Nephron progenitor cell (in vitro differentiated cells): ENCODE measurements at regions not wholly inside any gene's neighbourhood (a gene's known extent, or its start where the extent isn't known, plus 50 kb on each side); places are given as distances from the start of the nearest gene placed in this dataset.
"Not testable (repeated sequence)": the region's sequence is repeated elsewhere in the genome, so short reads cannot be mapped to it uniquely, and the experiment has no call there.

Source experiments
- DNase-seq: peaks from one replicate; pipeline ENCODE4 v3.0.0; 2021
- H3K27ac Mint-ChIP-seq: 2 replicates; pipeline ENCODE4 v1.8.0; 2021; ENCODE audit warnings: mild to moderate bottlenecking, moderate library complexity, mixed read lengths
- H3K27me3 Mint-ChIP-seq: 2 replicates; pipeline ENCODE4 v1.8.0; 2021; ENCODE audit warnings: mild to moderate bottlenecking, low read depth, mixed read lengths; ENCODE audit not compliant: poor library complexity
- H3K36me3 Mint-ChIP-seq: 2 replicates; pipeline ENCODE4 v1.8.0; 2021; ENCODE audit warnings: low read depth, mixed read lengths
- H3K4me1 Mint-ChIP-seq: 2 replicates; pipeline ENCODE4 v1.8.0; 2021; ENCODE audit warnings: mixed read lengths
- H3K4me3 Mint-ChIP-seq: 2 replicates; pipeline ENCODE4 v1.8.0; 2021; ENCODE audit warnings: mild to moderate bottlenecking, moderate library complexity, mixed read lengths
- H3K9me3 Mint-ChIP-seq: 2 replicates; pipeline ENCODE4 v1.8.0; 2021; ENCODE audit warnings: mild to moderate bottlenecking, moderate library complexity, mixed read lengths
- TF ChIP-seq, protein P1 (sequence below): fragments of 200-600 bp; sonication (generic); IDR thresholded peaks from 2 replicates; pipeline ENCODE4 v1.5.0; 2021; ENCODE audit warnings: antibody characterized with exemption

GRCh38 chr10:130352291-130352645, 216.1 kb downstream of the GLRX3 start:
- H3K36me3 Mint-ChIP-seq, result no peaks in the 10 kb centered on the region
- H3K27me3 Mint-ChIP-seq, result peaks cover 8% of the 10 kb centered on the region
- H3K9me3 Mint-ChIP-seq, result no peaks in the 10 kb centered on the region
- no peak for DNase-seq
- TF ChIP-seq, protein P1, sequence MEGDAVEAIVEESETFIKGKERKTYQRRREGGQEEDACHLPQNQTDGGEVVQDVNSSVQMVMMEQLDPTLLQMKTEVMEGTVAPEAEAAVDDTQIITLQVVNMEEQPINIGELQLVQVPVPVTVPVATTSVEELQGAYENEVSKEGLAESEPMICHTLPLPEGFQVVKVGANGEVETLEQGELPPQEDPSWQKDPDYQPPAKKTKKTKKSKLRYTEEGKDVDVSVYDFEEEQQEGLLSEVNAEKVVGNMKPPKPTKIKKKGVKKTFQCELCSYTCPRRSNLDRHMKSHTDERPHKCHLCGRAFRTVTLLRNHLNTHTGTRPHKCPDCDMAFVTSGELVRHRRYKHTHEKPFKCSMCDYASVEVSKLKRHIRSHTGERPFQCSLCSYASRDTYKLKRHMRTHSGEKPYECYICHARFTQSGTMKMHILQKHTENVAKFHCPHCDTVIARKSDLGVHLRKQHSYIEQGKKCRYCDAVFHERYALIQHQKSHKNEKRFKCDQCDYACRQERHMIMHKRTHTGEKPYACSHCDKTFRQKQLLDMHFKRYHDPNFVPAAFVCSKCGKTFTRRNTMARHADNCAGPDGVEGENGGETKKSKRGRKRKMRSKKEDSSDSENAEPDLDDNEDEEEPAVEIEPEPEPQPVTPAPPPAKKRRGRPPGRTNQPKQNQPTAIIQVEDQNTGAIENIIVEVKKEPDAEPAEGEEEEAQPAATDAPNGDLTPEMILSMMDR, result no peak
- no peak overlapping the region for H3K27ac Mint-ChIP-seq
- no peak overlapping the region for H3K4me3 Mint-ChIP-seq
- no peaks in the 10 kb centered on the region for H3K4me1 Mint-ChIP-seq

DNA sequence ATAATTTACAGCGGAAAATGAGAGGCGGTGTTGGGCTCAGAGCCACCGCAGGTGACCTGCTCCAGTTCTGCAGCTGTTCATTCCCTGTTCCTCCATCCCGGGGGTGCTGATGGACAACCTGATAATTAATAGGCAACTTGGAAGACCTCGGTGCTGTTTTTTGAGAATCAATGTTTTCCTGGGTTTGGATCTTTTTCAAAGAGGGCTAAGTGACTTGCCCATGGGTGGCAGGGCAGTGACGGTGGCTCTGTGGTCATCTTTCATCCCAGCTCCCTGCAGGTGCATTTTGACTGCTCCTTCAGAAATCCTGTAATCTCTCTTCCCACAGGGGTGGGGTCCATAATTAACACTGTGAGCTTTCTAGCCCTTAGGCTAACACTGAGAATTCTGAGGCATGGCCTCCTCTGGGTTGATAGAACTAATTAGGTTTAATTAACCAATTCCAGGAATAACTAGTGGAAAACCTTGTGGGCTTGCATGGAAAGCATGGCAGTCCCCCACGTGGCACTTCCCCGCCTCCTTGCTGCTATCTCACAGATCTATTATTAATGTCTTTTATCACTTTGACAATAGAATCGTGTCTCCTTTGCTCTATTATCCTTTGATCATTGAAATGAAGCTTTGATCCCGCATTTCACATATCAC, 217.9 kb downstream of the GLRX3 start:
- TF ChIP-seq, protein P1, result no peak
- H3K4me3 Mint-ChIP-seq, result no peak overlapping the region
- H3K4me1 Mint-ChIP-seq, result no peaks in the 10 kb centered on the region
- peaks cover 13% of the 10 kb centered on the region for H3K27me3 Mint-ChIP-seq
- H3K36me3 Mint-ChIP-seq, result no peaks in the 10 kb centered on the region
- H3K27ac Mint-ChIP-seq, result no peak overlapping the region
- no peak for DNase-seq
- H3K9me3 Mint-ChIP-seq, result no peaks in the 10 kb centered on the region

GRCh38 chr10:130354573-130354954, 218.4 kb downstream of the GLRX3 start:
- Mint-ChIP-seq H3K4me3 (no peak overlapping the region), H3K27ac (no peak overlapping the region), H3K4me1 (no peaks in the 10 kb centered on the region), H3K36me3 (no peaks in the 10 kb centered on the region), H3K27me3 (peaks cover 14% of the 10 kb centered on the region), H3K9me3 (no peaks in the 10 kb centered on the region)
- TF ChIP-seq, protein P1, result no peak
- DNase-seq, result no peak

DNA sequence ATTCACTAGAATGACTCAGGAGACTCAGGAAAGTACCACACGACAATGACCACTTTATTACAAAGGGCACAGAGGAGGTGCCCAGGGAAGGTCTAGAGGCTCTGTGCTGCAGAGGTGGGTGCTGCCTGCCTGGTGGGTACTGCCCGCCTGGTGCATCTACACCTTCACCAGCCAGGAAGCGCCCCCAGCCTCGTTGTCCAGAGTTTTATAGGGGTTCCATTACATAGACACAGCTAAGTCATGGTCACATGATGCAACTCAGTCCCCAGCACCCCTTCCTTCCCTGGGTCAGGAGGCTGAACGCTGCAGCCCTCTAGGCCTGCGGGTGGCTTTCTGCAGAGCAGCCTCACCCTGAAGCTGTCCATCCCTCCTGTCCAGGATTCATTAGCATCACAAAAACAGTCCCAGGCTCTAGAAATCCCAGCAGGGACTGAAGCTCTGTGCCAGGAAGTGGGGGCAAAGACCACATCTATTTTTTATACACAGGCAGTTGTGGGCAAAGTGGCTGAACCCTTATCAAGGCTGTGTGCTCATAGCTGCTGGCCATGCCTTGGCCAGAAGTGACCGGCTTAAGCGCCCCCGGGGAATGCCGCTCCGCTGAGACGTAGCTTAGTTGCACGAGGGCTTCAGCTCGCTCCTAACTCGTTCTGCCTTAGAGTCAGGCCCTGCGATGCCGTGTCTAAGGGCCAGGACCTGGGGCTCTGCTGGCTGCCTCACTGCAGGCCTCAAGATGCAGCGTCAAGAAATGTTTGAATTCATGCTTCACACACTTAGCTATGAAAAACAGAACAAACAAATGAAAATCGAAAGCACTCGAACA, 219.0 kb downstream of the GLRX3 start:
- no peaks in the 10 kb centered on the region for H3K9me3 Mint-ChIP-seq
- no peak overlapping the region for H3K27ac Mint-ChIP-seq
- H3K4me1 Mint-ChIP-seq, result no peaks in the 10 kb centered on the region
- no peaks in the 10 kb centered on the region for H3K36me3 Mint-ChIP-seq
- peaks cover 14% of the 10 kb centered on the region for H3K27me3 Mint-ChIP-seq
- no peak overlapping the region for H3K4me3 Mint-ChIP-seq
- no peak for DNase-seq
- TF ChIP-seq, protein P1, result no peak

- DNase-seq, H3K9me3 Mint-ChIP-seq, H3K4me3 Mint-ChIP-seq, H3K4me1 Mint-ChIP-seq, H3K36me3 Mint-ChIP-seq, H3K27ac Mint-ChIP-seq: not testable (repeated sequence)
- peaks cover 17% of the 10 kb centered on the region for H3K27me3 Mint-ChIP-seq
Observed at GRCh38 chr10:130356429-130356828, 220.2 kb downstream of the GLRX3 start.

DNA sequence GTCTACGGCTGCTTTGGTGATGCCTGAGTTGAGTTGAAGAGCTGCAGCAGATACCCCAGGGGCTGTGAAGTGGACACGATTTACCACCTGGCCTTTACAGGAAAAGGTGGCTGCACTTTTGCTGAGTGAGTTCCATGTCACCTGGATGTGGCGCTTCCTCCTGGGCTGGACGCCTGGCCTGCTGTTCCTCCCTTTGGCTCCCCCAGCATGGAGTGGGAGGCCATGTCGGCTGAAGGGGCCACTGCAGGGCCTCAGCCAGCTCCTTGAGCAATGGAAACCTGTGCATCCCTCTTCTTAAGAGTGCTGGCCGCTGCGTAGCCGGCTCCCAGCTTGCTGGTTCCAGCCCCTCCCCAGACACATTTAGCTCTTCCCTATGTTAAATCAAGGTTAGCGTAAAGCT, 221.0 kb downstream of the GLRX3 start:
- TF ChIP-seq, protein P1, result no peak
- Mint-ChIP-seq H3K4me1 (peaks cover 17% of the 10 kb centered on the region), H3K27me3 (peaks cover 17% of the 10 kb centered on the region), H3K36me3 (no peaks in the 10 kb centered on the region), H3K9me3 (no peaks in the 10 kb centered on the region), H3K27ac (no peak overlapping the region), H3K4me3 (no peak overlapping the region)
- DNase-seq, result no peak
